GM19025 (cell line): ENCODE measurements at regions not wholly inside any gene's neighbourhood (a gene's known extent, or its start where the extent isn't known, plus 50 kb on each side); places are given as distances from the start of the nearest gene placed in this dataset.
"Not testable (repeated sequence)": the region's sequence is repeated elsewhere in the genome, so short reads cannot be mapped to it uniquely, and the experiment has no call there.

Experiments
- ATAC-seq: cut with Tn5 transposase; IDR thresholded peaks from one replicate; pipeline ENCODE4 v1.9.1; 2021; ENCODE audit warnings: mild to moderate bottlenecking, low read depth, moderate library complexity; ENCODE audit not compliant: unreplicated experiment

- ATAC-seq: not testable (repeated sequence)
Observed at GRCh38 chr9:85878872-85879597, 61.9 kb upstream of the NAA35 start.

- ATAC-seq: not testable (repeated sequence)
Observed at GRCh38 chr9:85880507-85880906, 60.4 kb upstream of the NAA35 start.

GRCh38 chr9:85884256-85884655 is 56.7 kb upstream of the NAA35 start:
- ATAC-seq: no peak

GRCh38 chr9:85890962-85891361 is 50.0 kb upstream of the NAA35 start:
- no peak for ATAC-seq
